HG02973 (cell line): ENCODE measurements at regions not wholly inside any gene's neighbourhood (a gene's known extent, or its start where the extent isn't known, plus 50 kb on each side); places are given as distances from the start of the nearest gene placed in this dataset.

Experiments used
- ATAC-seq: cut with Tn5 transposase; IDR thresholded peaks from one replicate; pipeline ENCODE4 v1.9.1; 2021; ENCODE audit warnings: moderate library complexity; ENCODE audit not compliant: unreplicated experiment

DNA sequence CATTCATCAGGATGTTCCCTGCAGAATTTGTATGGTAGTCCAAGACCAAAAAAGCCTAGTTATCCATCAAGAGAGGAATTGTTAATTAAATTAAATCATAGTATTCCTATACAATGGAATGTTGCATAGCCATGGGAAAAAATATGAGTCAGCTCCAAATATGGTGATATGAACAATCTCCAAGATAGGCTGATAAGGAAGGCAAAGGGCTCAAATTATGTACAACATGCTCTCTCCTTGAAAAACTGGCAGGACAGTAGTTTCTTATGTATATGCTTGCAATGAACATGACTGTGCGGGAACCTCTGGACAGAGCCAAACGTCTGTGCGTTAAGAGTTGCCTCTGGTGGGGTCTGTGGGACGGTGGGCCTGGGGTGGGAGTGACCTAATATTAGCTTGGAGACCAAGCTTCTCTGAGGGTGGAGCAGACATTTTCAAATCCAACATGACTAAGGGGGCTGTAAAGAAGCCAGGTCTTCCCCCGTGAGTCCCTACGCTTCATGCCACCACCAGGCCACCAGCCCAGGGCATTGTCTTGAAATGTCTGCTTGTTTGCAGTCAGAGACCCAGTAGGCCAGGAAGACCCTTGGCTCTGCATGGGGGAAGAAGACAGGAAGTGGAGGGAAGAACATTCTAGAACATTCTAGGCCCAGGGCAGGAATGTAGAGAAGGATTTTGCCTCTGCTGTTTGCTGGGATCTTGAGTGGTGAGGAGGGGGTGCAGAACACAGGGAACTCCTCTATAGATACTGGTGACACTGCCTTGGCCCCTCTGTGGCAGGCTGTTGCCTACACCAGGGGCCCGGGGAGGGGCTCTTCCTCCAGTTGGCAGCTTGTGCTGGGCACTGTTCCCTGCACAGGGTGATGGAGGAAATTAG, 244.0 kb upstream of the HS6ST1 start:
- ATAC-seq = no peak

DNA sequence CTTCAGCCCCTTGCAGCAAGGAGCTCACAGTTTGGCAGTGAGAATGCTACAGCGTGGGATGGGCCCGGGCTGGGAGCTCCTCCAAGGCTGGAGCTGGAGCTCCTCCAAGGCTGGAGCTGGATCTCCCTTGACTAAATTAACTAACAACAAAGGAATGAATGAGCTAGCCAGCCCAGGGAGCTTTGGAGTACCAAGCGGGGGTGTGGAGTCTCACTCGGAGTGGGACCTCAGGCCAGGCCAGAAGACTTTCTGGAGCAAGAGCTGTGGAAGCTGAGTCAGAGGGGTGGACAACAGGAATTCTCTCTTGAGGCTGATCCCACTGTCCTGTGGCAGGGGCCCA, 244.7 kb upstream of the HS6ST1 start:
- no peak for ATAC-seq

- ATAC-seq = no peak
These were observed 245.5 kb upstream of the HS6ST1 start for GRCh38 chr2:128564131-128564530.

DNA sequence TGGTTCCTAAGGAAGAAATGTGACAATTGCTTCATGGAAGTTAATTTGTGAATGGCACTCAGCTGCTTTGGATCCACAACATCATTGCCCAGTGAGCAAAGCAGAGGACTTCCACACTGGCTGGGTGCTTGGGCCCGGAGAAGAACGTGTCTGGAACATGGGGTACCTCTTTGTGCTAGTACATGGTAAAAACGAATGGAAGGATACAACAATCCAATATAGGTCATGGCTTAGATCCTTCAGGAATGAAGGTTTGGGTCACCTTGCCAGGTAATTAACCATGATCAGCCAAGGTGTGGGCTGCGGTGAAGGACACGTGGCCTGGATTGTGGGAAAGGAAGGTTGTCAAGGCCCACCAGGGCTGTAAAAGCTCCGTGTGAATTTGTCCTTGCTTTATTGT, 245.9 kb upstream of the HS6ST1 start:
- ATAC-seq = no peak

DNA sequence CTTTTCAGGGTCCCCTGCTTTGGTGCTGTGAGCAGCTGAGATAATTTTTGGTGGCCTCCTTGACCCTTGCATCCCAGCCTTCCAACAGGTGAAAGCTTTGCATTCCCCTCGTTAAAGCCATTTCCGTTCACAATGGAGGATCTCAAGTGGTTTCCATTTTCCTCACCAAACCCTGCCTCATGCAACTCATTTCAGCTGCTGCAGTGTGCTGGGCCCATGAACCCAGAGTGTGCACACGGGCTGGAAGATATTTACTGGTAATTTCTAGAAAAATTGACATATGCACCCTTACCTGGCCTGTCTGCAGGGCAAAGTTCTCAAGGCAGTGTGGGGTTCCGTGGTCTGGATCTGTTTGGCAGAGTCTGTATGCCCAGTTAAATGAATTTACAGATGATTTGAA, 246.8 kb upstream of the HS6ST1 start:
- no peak for ATAC-seq

DNA sequence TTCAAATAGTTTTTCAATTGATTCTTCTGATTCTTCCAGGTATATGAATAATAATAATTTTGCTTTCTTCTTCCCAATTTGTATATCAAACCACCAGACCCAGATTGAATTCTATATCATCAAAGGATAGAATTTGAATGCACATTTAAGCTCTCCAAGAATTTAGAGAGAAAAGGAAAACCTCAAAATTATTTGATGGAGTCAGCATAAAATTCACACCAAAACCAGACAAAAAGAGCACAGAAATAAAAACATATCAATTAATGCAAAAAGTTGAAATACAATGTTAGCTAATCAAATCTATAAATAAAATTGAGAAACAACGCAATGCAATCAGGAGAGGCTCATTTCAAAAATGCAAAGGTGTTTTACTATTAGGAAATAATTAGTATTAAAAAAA, 248.0 kb upstream of the HS6ST1 start:
- no peak for ATAC-seq

DNA sequence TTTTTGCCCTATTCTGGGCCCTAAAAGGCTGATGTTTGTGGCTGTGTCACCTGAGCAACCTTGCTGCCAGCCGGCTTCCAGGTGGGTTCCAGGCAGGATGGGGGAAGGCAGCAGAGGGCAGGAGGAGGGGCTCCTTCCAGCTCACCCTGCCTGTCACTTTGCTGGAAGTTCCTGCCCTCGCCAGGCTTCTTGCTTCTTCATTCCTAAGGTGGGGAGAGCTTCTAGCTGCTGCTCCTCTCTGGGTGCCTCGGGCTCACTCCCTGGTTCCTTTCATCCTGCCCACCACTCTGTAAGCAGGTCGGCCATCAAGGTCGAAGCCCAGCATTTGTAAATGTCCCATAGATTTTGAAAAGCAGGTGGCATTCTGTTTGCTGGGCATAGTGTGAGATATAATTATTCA, 249.4 kb upstream of the HS6ST1 start:
- no peak for ATAC-seq

GRCh38 chr2:128573116-128573515, 254.4 kb upstream of the HS6ST1 start:
- no peak for ATAC-seq

- ATAC-seq = no peak
These were observed 254.9 kb upstream of the HS6ST1 start for GRCh38 chr2:128573531-128573930.

DNA sequence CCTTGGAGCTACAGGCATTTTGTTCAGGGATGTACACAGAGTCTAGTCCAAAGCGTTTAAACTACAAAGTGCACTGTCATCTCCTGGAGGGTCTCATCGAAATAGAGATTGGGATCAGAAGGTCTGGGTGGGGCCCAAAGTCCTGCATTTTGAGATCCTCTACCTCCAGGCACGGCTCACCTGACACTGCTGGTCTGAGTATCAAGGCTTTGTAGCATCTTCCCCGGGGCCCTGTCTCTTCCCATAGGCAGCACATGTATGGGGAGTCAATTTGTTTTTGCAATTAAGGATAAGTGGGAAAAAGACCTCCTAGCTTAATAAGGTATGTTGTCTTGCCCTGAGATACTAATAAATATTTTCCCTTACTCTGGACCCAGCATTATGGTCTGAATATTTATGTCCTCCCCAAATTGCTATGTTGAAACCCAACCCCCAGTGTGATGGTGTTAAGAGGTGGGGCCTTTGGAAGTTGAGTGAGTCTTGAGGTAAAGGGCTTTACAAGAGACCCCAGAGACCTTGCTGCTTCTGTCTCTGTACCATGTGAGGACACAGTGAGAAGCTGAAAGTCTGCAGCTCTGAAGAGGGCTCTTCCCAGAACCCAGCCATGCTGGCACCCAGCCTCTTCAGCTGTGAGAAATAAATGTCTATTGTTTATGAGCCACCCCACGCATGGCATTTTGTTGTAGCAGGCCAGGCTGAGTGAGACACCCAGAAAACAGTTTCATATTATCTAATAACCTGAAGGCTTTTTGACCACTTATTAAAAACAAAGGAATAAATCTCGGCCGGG, 258.7 kb upstream of the HS6ST1 start:
- no peak for ATAC-seq

GRCh38 chr2:128578406-128579390, 260.0 kb upstream of the HS6ST1 start:
- no peak for ATAC-seq

DNA sequence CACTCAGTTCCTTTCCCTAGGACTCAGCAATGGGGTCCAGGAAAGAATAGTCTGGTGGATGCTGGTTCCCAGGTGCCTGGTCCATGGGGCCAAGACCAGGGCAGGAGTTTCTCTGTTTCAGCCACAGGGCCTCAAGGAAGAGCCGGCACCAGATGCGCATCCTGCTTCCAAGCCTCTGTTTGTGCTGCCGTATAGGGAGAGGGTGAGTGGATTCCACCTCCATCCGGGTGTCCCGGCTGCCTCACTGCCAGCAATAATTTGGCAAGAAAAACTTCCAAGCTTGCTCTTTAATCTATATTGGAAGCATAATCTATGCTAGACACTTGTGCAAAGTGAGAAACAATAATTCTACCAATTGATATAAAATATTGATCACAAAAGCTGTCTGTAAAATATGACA, 261.2 kb upstream of the HS6ST1 start:
- ATAC-seq = no peak

DNA sequence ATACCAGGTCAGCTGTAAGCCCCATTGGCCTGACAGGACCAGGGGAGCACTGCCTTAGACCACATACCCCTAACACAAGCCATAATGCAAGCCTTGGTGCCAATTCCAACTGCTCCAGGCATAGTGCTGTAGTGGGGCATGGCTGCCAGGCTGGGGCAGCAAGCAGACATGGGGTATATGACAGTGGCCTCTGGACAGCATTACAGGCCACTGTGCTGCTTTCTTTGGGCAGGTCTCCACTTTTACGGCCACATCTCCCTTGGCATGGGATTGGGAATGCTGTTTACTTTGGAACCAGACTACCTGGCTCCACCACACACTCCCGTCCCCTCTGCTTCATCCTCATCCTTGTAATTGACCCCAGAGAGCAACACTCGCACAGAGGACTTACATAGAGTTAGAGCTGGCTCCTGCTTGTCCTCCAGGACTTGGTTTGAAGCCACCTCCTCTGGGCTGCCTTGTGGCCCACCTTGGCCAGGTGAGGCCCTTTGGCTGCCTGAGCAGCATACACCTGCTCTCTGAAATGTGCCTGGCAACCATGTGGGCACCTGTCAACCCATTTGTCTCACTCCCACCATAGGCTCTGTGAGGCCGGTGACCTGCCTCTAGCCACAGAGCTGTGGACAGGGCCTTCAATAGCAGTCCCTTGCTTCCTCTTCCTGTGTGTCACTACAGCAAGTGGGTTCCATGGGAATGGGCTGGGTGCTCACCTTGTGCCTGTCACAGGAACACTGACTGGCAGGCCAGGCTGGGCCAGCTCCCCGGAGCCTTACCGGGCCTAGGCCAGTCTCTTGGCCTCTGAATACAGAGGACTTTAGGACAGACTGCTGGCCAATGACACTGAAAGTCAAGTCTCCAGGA, 262.6 kb upstream of the HS6ST1 start:
- no peak for ATAC-seq

DNA sequence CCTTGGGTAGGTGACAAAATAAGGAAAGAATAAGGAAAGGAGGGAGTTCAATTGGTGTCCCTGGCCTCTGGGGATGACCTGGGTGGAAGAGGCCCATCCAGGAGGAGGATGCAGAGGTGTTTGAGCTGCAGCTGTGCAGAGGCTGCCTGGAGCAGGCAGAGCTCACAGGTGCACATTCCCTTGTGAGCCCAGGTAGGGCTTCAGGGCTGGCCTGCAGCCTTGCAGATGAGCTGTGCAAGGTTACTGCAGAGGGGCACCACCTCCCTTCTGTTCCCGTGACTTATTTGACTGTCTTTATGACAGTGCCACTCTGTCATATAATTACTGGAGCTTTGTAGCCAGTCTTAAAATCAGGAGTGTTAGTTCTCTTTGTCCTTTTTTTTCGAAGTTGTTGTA, 263.2 kb upstream of the HS6ST1 start:
- no peak for ATAC-seq

- ATAC-seq = no peak
These were observed 265.7 kb upstream of the HS6ST1 start for GRCh38 chr2:128584296-128584890.

- no peak for ATAC-seq
These were observed 267.0 kb upstream of the HS6ST1 start for GRCh38 chr2:128585706-128586105.

DNA sequence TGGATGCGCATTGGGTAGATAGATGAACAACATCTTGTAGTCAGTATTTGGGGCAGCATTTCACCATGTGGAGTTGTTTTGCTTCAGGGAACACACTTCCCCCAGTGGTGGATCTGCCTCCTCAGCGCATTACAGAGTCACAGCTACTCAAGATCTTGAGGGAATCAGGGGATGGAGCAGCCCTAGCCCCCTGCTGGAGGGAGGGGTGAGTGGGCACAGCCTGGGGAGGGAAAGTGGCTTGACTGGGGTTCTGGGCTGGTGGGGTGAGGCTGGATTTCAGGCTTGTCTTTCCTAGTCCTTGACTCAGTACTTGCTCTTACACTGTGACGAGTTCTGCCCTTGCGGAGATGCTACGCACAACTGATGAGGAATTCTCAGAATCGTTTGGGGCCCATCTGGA, 271.0 kb upstream of the HS6ST1 start:
- no peak for ATAC-seq

DNA sequence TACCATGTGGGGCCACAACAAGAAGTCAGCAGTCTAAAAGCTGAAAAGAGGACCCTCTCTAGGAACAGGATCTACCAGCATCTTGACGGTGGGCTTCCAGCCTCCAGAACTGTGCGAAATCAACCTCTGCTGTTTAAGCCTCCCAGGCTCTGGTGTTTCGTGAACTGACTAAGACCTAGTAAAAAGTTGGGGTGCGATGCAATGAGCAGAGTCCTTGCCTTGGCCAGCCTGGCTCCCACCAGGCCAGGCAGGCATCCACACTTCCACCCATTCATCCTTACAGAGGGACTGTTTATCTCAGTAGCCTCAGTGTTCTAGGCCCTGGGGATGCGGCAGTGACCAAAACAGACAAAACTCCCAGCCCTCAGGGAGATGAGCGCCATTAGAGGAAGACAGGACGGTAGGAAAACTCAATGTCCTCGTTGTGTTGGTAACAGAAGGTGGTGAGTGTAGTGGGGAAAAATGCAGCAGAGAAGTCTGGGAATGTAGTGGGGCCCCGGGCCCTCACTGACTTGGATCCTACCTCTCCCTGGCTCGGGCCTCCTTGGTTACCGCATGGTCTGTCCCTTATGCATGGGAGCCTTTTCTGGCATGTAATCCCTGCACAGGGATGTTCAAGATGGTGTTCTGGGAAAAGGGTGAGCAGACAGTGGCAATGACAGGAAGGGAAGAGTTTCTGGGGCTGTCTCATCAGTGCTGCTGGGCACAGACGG, 271.8 kb upstream of the HS6ST1 start:
- ATAC-seq = no peak
